GM12872 (cell line): ENCODE measurements at regions not wholly inside any gene's neighbourhood (a gene's known extent, or its start where the extent isn't known, plus 50 kb on each side); places are given as distances from the start of the nearest gene placed in this dataset.

Experiments used
- CTCF ChIP-seq: IDR thresholded peaks from 3 replicates; pipeline ENCODE4 v1.5.1; 2011; ENCODE audit warnings: low read depth, mild to moderate bottlenecking, low read length, moderate library complexity; ENCODE audit not compliant: insufficient read depth

- no peak for TF ChIP-seq CTCF
Measured at GRCh38 chr4:14092741-14093140, 465.2 kb upstream of the BOD1L1 start.

GRCh38 chr4:14095831-14096230, 468.3 kb upstream of the BOD1L1 start:
- TF ChIP-seq CTCF, result no peak

- no peak for TF ChIP-seq CTCF
Measured at GRCh38 chr4:14096396-14096965, 469.0 kb upstream of the BOD1L1 start.

- TF ChIP-seq CTCF, result no peak
Measured at GRCh38 chr4:14100349-14100748, 472.8 kb upstream of the BOD1L1 start.

- no peak for TF ChIP-seq CTCF
Measured at GRCh38 chr4:14110407-14110806, 482.9 kb upstream of the BOD1L1 start.

- no peak for TF ChIP-seq CTCF
Measured at GRCh38 chr4:14111730-14112181, 484.2 kb upstream of the BOD1L1 start.

GRCh38 chr4:14115106-14115505, 487.6 kb upstream of the BOD1L1 start:
- TF ChIP-seq CTCF, result no peak
